ENCODE measurements at regions not wholly inside any gene's neighbourhood (a gene's known extent, or its start where the extent isn't known, plus 50 kb on each side); places are given as distances from the start of the nearest gene placed in this dataset.

DNA sequence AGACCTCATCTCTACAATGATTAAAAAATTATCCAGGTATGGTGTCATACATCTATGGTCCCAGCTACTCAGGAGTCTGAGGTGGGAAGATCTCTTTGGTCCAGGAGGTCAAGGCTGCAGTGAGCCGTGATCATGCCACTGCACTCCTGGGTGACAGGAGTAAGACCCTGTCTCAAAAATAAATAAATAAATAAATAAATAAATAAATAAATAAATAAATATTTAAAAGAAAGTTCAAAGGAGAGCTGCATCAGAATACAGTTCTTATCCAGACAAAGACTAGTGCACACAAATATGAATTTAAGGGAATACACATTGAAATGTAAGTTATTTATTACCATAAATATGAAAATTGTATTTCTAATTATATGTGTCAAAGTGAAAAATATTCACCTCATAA is 624.9 kb downstream of the SLITRK6 start:
- no peak for TF ChIP-seq POLR2A (IDR thresholded peaks at IDR 0.05)
- TF ChIP-seq CTCF (IDR thresholded peaks at IDR 0.05) = no peak

Measured in tibial nerve (tissue), 3 donors.